ENCODE measurements at regions not wholly inside any gene's neighbourhood (a gene's known extent, or its start where the extent isn't known, plus 50 kb on each side); places are given as distances from the start of the nearest gene placed in this dataset.

DNA sequence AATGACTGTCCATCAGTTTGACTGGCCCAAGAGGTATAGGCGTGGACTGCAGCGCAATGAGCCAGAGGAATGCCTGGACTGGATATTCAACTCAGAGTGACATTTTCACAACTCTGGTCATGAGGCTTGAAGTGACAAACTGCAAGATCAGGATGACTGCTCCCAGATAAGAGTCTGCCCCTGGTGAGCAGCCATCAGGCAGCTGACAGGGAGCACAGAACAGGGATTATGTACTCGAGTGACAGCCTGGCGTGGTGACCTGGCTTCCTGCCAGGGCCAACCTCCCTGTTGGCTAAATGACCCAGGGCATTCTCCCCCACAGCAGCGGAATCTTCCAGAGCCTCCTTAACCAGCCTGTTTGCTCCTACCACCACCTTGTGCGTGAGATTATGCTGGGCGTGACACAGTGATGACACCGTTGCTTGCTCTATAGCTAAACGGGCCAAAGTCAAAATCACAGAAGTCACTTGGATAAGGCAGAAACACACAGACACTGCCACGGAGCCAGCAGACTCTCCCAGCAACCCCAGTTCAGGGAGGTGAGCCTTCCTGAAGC, 209.1 kb upstream of the JARID2 start:
- TF ChIP-seq GATA1 (IDR thresholded peaks at IDR 0.05; ENCODE audit: low read depth, low read length): peak; percentile 80
- TF ChIP-seq POLR2A (IDR thresholded peaks at IDR 0.05; ENCODE audit: low read length): peak; percentile 50
- DNase-seq: peak; percentile 93 to 95

DNA sequence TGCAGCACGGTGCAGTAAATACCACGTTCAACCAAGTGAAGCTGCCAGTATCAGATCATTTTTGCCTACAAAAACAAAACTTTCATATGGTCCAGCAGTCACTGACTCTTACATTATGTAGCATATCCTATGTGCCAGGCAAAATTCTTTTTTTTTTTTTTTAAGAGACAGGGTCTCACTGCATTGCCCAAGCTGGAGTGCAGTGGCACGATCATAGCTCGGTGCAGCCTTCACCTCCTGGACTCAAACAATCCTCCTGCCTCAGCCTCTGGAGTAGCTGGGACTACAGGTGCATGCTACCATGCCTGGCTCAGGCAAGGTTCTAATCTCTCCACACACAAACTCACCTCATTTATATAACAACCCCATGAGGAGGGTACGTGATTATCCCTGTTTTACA, 208.6 kb upstream of the JARID2 start:
- TF ChIP-seq GATA1 (IDR thresholded peaks at IDR 0.05; ENCODE audit: low read depth, low read length): no peak
- no peak for TF ChIP-seq POLR2A (IDR thresholded peaks at IDR 0.05; ENCODE audit: low read length)
- no peak for DNase-seq

DNA sequence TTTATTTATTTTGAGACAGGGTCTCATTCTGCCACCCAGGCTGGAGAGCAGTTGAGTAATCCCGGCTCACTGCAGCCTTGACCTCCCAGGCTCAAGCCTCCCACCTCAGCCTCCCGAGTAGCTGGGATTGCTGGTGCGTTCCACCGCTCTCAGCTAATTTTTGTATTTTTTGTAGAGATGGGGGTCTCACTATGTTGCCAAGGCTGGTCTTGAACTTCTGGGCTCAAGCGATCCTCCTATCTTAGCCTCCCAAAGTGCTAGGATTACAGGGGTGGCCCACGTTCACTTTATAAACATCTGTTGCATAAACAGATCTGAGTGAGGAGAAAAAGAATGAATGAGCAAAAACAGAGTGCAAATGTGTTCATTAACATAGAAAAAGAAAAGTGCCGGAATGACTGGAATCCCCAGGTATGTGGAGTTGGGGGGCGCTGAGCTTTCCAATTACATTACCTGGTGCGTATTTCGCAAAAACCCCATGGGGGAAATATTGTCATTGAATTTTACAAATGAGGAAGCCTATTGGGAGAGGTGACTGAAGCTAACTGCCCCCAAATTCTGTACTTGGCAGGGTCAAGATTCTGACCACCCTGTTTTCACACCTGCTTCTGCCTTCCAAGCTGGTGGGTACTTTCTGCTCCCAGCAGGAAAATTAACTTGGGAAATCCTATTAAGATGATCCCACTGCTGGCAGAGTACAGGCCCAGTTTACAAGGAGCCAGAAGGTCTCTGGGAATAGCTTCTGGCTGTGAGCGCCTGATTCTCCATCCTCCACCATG, 207.7 kb upstream of the JARID2 start:
- no peak for DNase-seq

DNA sequence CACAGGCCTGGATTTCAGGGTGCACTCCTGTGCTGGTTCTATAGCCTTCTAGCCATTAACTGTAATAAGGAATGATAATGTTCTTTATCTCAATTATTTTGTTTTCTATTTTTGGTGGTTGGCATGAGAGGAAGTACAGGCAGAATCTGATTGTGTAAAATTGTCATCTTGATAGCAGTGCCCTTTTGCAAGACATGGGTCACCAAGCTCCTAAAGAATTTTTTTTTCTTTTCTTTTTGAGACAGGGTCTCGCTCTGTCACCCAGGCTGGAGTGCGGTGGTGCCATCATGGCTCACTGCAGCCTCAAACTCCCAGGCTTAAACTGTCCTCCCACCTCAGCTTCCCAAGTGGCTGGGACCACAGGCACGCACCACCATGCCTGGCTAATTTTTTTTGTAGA, 206.7 kb upstream of the JARID2 start:
- no peak for DNase-seq

More for the DNA sequence above, 207.7 kb upstream of the JARID2 start:
- no peak for TF ChIP-seq POLR2A (IDR thresholded peaks at IDR 0.05; ENCODE audit: low read length)
- no peak for TF ChIP-seq GATA1 (IDR thresholded peaks at IDR 0.05; ENCODE audit: low read depth, low read length)

DNA sequence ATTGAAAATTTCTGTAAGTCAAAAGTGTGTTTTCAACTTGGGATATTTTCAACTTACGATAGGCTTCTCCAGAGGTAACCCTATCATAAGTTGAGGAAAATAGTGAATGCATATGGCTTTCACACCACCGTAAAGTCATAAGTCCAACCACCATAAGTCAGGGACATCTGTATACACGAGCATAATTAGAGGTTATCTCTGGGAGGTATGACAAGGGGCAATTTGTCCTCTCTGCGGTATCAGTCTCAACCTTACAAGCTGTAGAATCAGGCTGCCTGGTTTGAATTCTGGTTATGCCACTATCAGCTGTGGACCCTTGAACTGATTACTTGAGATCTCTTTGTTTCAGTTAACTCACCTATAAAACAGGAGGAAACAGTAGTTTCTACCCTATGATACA, 202.9 kb upstream of the JARID2 start:
- TF ChIP-seq POLR2A (IDR thresholded peaks at IDR 0.05; ENCODE audit: low read length) (no peak), GATA1 (IDR thresholded peaks at IDR 0.05; ENCODE audit: low read depth, low read length) (no peak)
- peak in 1 of 2 experiments; percentile 37 for DNase-seq

More for the DNA sequence above, 206.7 kb upstream of the JARID2 start:
- TF ChIP-seq GATA1 (IDR thresholded peaks at IDR 0.05; ENCODE audit: low read depth, low read length) (no peak), POLR2A (IDR thresholded peaks at IDR 0.05; ENCODE audit: low read length) (no peak)

DNA sequence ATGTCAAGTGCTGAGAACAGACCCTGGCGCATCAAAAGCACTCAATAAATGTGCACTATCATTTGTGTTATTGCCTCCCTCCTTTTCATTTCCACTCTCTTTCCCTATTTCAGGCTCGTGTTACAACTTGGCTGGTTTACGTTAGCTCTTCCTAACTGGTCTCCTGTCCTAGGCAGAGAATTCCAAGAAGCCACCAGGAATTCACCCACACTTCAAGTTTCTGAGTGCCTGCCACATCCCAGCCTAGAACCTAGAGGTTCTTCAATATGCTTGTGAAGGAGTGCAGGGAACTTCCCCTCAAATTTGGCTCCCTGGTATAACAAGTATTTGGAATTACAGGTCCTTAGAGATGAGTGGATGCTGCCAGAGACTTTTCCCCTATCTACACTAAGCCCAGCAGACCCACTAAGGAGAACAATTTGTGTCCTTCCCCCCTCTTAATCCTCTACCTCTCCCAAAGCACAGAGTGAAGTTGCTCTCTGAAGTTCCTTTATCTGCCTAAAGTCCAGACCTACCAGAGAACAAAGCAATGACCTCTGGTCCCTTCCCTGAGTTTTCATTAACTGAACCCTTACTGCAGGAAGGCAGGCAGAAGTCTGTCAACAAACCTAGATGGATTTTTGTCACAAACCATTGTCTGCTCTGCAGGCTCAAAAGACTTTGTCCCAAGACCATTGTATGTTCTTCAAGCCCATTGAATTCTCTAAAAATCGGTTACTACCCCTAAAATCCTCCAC, 201.6 kb upstream of the JARID2 start:
- TF ChIP-seq POLR2A (IDR thresholded peaks at IDR 0.05; ENCODE audit: low read length): no peak
- TF ChIP-seq GATA1 (IDR thresholded peaks at IDR 0.05; ENCODE audit: low read depth, low read length): no peak
- DNase-seq: no peak

DNA sequence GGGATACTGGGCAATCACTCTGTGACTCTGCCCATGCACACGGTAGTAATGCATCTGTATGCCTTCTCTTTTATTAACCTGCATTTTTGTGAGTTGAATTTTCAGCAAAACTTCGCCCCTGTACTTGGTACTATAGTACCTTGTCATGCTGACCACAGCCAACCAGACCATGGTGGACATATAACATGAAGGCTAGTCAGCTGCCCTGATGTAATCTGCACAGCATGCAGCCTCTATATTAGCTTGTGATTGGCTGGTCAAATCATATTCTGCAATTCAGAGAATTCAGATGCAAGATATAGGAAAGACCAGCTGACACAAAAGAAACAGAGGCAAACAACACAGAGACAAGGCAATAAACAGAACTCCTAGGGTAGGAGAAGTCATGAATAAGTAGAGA, 200.9 kb upstream of the JARID2 start:
- peak in 1 of 2 experiments; percentile 27 for DNase-seq
- TF ChIP-seq GATA1 (IDR thresholded peaks at IDR 0.05; ENCODE audit: low read depth, low read length) (no peak), POLR2A (IDR thresholded peaks at IDR 0.05; ENCODE audit: low read length) (no peak)

DNA sequence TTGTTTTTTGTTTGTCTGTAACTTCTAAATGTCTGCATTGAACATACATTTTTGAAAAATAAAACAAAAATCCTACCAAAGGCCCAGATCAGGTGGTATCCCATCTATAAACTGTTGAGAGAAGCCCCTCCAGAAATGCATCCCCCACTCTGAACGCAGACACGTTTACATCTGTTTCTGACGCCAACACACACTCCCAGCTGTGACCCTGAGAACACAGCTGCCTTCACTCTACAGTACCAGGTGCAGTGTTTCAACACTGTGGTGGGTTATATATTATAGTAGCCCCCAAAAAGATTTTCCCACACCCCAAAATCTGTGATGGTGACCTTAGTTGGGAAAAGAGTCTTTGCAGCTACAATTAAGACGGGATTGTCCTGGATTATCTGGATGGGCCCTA, 199.1 kb upstream of the JARID2 start:
- no peak for DNase-seq
- TF ChIP-seq POLR2A (IDR thresholded peaks at IDR 0.05; ENCODE audit: low read length) (no peak), GATA1 (IDR thresholded peaks at IDR 0.05; ENCODE audit: low read depth, low read length) (no peak)

DNA sequence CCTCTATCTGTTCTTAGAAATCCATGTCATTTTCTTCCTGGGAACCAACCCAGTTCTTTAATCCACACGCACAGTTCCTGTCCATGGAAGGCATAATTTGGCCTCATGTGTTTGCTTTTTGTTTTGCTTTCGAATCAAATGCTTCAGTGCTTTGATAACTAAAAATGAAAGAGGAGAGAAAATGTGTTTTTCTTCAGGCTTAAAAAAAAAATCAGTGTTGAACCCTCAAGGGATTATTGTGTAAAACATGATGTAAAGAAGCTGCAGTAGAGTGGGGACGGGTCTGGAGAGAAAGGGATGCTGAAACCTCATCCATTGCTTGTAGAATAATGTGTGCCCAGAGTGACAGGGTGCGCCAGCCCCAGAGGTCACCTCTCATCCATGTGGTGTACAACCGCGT, 197.5 kb upstream of the JARID2 start:
- DNase-seq: no peak
- TF ChIP-seq GATA1 (IDR thresholded peaks at IDR 0.05; ENCODE audit: low read depth, low read length) (no peak), POLR2A (IDR thresholded peaks at IDR 0.05; ENCODE audit: low read length) (no peak)

DNA sequence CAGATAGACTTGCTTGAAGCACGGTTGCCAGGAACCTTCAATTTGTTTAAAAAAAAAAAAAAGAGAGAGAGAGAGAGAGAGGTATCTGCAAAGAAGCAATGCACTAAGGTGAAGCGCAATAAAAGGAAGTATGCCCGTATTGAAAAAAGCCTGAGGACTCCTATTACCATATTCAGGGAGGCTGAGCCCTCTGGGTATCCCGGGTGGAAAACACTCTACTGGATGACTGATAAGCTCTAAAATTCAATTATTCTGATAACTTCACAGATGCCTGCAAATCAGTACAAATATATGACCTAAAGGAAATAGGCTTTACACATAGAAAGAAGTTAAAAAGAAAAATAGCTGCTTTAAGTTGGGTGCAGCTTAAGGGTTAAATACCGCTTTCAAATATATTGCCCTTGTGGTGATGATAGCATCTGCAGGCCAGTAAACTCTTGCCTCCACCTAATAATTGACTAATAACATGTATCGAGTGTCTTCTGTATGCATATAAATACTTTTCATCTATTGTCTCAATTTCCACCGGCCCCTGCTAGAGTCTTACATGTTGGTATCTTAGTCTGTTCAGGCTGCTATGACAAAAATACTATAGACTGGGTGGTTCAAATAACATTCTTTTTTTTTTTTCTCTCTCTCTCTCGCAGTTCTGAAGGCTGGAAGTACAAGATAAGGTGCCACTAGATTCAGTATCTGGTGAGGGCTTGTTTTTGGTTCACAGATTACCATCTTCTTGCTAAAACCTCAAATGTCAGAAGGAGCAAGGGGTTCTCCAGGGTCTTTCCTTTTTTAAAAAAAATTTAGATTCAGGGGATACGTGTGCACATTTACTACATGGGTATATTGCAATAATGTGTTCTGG, 187.4 kb upstream of the JARID2 start:
- TF ChIP-seq GATA1 (IDR thresholded peaks at IDR 0.05; ENCODE audit: low read depth, low read length) (no peak), POLR2A (IDR thresholded peaks at IDR 0.05; ENCODE audit: low read length) (no peak)
- DNase-seq: peak; percentile 57 to 86

DNA sequence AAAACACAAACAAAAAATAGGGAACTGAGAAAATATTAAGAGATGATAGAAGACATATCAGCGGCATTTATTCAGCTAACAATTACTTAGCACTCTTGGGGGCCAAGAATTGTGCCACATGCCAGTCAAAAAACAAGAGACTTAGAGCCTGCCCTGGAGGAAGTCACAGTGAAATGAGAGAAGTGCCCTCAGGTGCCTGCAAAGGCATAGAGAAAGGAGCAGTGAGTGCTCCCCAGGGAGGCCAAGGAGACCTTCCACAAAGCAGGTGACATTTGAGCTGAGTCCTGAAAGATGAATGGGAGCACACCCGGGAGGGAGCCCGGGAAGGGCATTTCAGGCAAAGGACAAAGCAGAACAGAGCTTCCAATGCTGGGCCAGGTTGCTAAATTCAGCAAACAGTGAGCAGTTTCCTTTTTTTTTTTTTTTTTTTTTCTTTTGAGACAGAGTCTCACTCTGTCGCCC, 184.7 kb upstream of the JARID2 start:
- DNase-seq: no peak
- TF ChIP-seq GATA1 (IDR thresholded peaks at IDR 0.05; ENCODE audit: low read depth, low read length) (no peak), POLR2A (IDR thresholded peaks at IDR 0.05; ENCODE audit: low read length) (no peak)

DNA sequence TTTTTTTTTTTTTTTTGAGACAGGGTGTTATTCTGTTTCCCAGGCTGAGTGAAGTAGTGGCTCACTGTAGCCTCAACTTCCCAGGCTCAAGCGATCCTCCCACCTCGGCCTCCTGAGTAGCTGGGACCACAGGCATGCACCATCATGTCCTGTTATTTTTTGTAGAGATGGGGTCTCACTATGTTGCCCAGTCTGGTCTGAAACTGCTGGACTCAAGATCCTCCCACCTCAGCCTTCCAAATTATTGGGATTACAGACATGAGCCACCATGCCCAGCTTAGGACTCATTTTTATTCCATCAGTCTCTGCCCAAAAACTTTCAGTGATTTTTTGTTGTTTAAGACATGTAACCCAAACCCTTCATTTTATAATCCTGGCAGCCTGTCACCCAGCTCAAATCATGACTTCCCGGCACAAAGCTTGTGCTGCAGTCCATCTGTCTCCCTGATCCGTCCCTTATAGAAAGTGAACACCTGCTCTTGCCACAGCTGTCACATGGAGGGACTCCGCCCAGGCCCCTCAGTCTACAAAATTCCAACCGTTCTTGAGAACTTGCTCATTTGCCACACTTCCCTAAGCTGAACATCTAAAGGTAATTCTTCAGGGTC, 183.9 kb upstream of the JARID2 start:
- TF ChIP-seq GATA1 (IDR thresholded peaks at IDR 0.05; ENCODE audit: low read depth, low read length) (no peak), POLR2A (IDR thresholded peaks at IDR 0.05; ENCODE audit: low read length) (no peak)
- DNase-seq: no peak

Data from erythroblast (primary cell).